HEK293 (cell line): ENCODE measurements at regions not wholly inside any gene's neighbourhood (a gene's known extent, or its start where the extent isn't known, plus 50 kb on each side); places are given as distances from the start of the nearest gene placed in this dataset.

Experiments used
- PRDM1 ChIP-seq: fragments of 450-650 bp; formaldehyde crosslinking; IDR thresholded peaks from 2 replicates; pipeline ENCODE4; 2016; ENCODE audit warnings: missing biosample characterization, missing genetic modification characterization
- REST ChIP-seq: fragments of 450-650 bp; formaldehyde crosslinking; IDR thresholded peaks from 2 replicates; pipeline ENCODE4 v1.5.1; 2016; ENCODE audit warnings: missing biosample characterization, missing genetic modification characterization
- ZNF18 ChIP-seq: fragments of 450-650 bp; formaldehyde crosslinking; IDR thresholded peaks from 2 replicates; pipeline ENCODE4 v1.5.1; 2016; ENCODE audit warnings: missing biosample characterization, missing genetic modification characterization
- ZNF549 ChIP-seq: fragments of 450-650 bp; IDR thresholded peaks from 2 replicates; pipeline ENCODE4 v1.5.1; 2018; ENCODE audit warnings: missing biosample characterization, missing genetic modification characterization, mild to moderate bottlenecking, inconsistent platforms, moderate library complexity
- TF ChIP-seq, protein P1 (sequence below): sonication (generic); formaldehyde crosslinking; IDR thresholded peaks from 2 replicates; pipeline ENCODE4 v1.8.1; 2022; ENCODE audit warnings: mild to moderate bottlenecking, moderate library complexity, missing genetic modification reagents
- TF ChIP-seq, protein P2 (sequence below): fragments of 450-650 bp; formaldehyde crosslinking; IDR thresholded peaks from 2 replicates; pipeline ENCODE4 v1.5.1; 2016; ENCODE audit warnings: missing biosample characterization, missing genetic modification characterization
- TF ChIP-seq, protein P3 (sequence below): fragments of 450-650 bp; formaldehyde crosslinking; IDR thresholded peaks from 2 replicates; pipeline ENCODE4 v1.5.1; 2016; ENCODE audit warnings: missing biosample characterization, missing genetic modification characterization, low read depth

GRCh38 chr12:67515679-67516340 is 132.7 kb upstream of the DYRK2 start:
- TF ChIP-seq, protein P1, sequence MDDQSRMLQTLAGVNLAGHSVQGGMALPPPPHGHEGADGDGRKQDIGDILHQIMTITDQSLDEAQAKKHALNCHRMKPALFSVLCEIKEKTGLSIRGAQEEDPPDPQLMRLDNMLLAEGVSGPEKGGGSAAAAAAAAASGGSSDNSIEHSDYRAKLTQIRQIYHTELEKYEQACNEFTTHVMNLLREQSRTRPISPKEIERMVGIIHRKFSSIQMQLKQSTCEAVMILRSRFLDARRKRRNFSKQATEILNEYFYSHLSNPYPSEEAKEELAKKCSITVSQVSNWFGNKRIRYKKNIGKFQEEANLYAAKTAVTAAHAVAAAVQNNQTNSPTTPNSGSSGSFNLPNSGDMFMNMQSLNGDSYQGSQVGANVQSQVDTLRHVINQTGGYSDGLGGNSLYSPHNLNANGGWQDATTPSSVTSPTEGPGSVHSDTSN, result no peak
- no peak for TF ChIP-seq REST (tag by site-specific recombination)
- TF ChIP-seq, protein P2, sequence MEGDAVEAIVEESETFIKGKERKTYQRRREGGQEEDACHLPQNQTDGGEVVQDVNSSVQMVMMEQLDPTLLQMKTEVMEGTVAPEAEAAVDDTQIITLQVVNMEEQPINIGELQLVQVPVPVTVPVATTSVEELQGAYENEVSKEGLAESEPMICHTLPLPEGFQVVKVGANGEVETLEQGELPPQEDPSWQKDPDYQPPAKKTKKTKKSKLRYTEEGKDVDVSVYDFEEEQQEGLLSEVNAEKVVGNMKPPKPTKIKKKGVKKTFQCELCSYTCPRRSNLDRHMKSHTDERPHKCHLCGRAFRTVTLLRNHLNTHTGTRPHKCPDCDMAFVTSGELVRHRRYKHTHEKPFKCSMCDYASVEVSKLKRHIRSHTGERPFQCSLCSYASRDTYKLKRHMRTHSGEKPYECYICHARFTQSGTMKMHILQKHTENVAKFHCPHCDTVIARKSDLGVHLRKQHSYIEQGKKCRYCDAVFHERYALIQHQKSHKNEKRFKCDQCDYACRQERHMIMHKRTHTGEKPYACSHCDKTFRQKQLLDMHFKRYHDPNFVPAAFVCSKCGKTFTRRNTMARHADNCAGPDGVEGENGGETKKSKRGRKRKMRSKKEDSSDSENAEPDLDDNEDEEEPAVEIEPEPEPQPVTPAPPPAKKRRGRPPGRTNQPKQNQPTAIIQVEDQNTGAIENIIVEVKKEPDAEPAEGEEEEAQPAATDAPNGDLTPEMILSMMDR, result no peak
- no peak for TF ChIP-seq ZNF18
- no peak for TF ChIP-seq ZNF549 (tag by site-specific recombination)
- TF ChIP-seq PRDM1 (tag by site-specific recombination), result no peak
- TF ChIP-seq, protein P3, sequence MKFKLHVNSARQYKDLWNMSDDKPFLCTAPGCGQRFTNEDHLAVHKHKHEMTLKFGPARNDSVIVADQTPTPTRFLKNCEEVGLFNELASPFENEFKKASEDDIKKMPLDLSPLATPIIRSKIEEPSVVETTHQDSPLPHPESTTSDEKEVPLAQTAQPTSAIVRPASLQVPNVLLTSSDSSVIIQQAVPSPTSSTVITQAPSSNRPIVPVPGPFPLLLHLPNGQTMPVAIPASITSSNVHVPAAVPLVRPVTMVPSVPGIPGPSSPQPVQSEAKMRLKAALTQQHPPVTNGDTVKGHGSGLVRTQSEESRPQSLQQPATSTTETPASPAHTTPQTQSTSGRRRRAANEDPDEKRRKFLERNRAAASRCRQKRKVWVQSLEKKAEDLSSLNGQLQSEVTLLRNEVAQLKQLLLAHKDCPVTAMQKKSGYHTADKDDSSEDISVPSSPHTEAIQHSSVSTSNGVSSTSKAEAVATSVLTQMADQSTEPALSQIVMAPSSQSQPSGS (tag by site-specific recombination), result no peak
